Kidney tubule cell (primary cell): ENCODE measurements at regions not wholly inside any gene's neighbourhood (a gene's known extent, or its start where the extent isn't known, plus 50 kb on each side); places are given as distances from the start of the nearest gene placed in this dataset.

Source experiments
- DNase-seq: peaks from one replicate; pipeline ENCODE4 v3.0.0-alpha.2; 2018; ENCODE audit warnings: low spot score

DNA sequence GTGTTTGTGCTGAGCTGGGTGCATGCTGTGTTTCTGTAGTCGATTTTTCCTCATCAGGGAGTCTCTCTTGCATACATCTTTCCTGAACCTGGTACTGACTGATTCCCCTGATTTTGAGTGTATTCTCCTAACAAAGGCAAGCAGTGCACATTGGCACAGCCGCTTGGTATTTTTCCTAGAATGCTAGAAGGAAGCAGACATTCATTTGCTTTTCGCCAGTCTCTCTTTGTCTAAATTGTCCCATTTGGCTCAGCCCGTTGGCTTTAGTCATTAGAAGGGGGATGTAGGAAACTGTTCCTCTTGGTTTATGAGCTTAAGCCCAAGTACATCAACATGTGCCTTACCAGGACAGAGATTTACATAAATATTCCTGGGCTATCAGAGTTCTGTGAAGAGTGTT is 266.1 kb upstream of the TMTC4 start:
- no peak for DNase-seq

DNA sequence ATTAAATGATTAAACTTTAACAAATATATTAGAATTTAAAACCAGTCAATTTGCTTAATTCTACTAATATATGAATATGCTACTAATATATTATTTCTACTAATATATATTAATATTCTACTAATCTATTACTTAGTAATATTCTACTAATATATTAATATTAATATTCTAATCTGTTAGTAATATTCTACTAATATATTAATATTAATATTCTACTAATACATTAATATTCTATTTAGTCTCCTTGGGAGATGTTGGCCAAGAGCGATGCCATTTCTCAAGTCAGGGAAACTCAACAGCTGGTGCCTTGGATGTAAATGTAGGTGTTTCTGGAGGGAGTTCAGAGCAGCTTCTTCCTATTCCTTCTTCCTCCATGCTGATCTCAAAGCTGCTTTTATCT is 259.2 kb upstream of the TMTC4 start:
- no peak for DNase-seq

DNA sequence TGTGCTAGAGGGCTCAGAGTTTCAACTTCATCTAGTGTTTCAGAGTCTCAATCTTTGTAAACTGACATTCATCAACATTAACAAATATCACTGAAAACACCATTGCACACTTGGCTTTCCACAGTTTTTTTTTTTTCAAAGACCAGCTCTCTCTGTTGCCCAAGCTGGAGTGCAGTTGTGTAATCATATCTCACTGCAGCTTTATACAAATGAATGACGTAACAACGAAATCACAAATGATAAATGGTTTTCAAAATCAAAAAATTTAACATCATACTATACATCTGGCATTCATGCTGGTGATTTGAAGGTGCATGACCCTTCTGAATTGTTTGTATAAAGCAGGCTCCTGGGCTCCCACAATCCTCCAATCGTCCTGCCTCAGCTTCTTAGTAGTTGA is 248.0 kb upstream of the TMTC4 start:
- DNase-seq: no peak

DNA sequence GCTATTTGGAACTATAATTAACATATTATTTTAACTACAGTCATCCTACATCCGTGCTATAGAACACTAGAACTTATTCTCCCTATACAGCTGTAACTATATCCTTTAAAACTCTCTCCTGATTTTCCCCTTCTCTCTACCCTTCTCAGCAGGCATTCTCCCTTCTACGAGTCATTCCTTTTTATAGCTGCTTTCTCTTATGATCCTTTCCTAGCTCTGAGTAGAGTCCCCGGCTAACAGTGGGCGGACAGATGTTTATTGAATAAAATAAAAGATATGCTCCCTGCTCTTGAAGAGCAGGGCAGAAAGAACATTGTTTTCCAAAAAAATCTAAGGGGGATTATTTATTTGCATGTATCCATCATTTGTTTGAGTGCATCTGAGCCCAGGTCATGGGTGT is 246.5 kb upstream of the TMTC4 start:
- no peak for DNase-seq

GRCh38 chr13:100917011-100917410 is 242.4 kb upstream of the TMTC4 start:
- DNase-seq: no peak

DNA sequence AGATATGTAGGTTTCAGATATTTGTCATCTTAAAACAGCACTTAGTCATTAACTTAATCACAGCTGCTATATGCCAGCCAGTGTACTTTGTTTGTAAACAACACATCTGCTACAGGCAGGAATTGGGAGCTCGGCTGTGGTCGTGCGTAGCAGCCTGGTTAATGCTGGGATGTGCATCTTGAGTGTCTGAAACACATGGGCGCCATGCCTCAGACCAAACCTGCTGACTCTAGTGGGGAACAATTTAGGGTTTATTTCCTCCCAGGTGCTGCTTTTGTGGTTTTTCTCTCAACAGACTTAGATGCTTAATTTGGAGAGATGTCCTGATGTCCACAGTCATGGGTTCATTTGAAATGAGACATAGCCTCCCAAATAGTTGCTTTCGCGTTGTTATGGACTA is 238.5 kb upstream of the TMTC4 start:
- no peak for DNase-seq

DNA sequence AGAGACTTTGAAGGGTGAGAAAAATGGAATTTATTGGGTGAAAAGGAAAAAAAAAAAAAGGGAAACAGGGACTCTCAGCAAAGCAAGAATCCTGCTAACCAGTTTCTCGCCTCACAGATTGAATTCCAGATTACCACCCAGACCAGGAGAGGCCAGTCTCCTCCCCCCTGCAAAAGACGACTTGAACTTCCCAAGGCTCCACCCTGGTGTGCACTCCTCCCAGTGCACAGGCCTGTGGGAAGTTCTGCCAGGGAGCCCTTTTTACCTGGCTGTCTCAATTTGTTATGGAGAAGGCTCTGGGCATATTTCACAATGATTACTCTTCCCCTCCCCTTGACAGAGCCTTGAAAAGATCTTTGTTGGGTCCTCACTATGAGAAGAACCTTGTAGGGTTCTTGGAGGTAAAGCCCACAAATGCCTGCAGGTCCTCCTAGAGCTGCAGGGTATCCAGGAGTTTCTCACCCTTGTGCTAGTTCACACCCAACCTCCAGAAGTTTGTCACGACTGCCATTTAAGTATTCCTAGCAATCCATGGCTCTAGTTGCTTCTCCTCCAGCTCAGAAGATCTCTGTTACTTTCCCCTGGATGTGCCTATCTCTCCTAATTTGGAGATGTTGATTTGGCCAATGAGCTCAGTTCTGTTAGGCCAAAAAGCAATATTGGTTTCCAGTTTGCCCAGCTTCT is 229.8 kb upstream of the TMTC4 start:
- no peak for DNase-seq

DNA sequence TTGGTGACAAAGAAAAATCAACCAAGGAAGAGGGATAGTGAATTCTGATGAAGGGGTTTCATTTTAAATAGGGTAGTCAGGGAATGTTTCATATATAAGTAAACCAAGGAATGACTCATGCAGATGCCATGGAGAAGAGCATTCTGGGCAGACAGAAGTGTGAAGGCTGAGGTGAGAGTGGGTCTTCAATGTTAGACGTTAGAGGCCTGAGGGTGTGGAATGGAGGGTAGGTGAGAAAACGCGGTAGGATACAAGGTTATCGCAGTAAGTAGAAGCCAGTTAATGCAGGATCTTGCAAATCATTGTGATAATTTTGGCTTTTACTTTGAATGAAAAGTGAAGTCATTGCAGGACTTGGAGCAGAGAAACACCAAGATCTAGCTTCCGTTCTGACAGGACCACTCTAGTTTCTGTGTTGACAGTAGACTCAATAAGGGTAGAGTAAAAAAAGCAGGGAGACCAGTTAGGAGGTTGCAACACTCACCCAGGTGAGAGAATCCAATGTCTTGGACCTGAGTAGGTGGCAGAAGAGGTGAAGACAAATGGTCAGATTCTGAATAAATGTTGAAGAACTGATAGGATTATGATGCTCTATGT is 225.2 kb upstream of the TMTC4 start:
- no peak for DNase-seq

GRCh38 chr13:100898431-100898830 is 223.8 kb upstream of the TMTC4 start:
- DNase-seq: no peak

GRCh38 chr13:100895651-100896050 is 221.1 kb upstream of the TMTC4 start:
- DNase-seq: no peak

GRCh38 chr13:100892981-100893380 is 218.4 kb upstream of the TMTC4 start:
- DNase-seq: no peak

DNA sequence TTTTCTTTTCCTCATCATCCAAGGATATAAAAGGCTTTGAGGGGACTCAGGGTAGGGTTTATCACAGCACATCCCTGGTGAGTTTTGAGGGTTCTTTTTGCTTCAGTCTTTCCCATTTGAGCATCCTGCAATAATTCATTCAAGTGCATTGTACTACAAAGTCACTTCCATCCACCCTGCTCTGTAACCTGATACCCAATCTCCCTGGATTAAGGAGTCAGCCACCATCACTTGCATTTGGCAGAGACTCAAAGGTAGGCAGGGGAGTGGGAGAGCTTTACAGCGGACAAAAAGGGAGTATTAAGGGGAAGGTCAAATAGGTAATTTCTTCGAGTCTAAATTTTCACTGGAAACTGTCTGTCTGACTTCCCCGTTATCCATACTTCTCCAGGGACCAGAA is 216.1 kb upstream of the TMTC4 start:
- DNase-seq: no peak

GRCh38 chr13:100887729-100888151 is 213.1 kb upstream of the TMTC4 start:
- DNase-seq: peak; percentile 72

DNA sequence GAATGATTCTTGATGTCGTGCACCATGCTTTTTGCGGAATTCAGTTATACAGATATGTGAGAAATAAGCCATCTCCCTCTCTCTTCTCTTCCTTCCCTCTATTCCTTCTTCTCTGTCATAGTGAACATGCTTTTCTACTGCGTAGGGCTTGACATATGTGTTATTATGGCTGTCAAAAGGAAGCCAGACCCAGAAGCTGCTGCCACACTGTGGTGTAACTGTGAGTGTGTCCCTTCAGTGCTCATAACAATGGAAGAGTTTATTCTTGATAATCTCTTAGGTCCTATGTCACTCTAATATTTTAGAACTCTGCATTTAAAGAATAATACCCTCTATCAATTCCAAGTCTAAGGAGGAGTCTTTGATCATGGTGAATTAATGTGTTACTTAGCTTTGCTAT is 208.9 kb upstream of the TMTC4 start:
- no peak for DNase-seq

GRCh38 chr13:100881291-100881864 is 206.8 kb upstream of the TMTC4 start:
- DNase-seq: no peak

DNA sequence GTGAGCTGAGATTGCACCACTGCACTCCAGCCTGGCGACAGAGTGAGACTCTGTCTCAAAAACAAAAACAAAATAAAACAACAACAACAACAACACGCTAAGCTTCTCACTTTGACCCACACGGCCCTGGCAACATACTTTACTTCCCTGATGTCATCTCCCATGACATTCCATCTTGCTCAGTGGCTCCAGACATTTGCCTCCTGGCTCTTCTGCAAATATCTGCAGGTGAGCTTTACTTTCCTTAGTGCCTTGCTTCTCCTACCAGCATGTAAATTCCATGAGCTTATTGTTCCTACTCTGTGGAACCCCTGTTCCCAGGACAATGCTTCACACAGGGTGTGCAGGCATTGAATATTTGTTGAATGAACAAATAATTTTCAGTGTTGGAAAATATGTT is 205.6 kb upstream of the TMTC4 start:
- DNase-seq: no peak

GRCh38 chr13:100879255-100879654 is 204.7 kb upstream of the TMTC4 start:
- no peak for DNase-seq

DNA sequence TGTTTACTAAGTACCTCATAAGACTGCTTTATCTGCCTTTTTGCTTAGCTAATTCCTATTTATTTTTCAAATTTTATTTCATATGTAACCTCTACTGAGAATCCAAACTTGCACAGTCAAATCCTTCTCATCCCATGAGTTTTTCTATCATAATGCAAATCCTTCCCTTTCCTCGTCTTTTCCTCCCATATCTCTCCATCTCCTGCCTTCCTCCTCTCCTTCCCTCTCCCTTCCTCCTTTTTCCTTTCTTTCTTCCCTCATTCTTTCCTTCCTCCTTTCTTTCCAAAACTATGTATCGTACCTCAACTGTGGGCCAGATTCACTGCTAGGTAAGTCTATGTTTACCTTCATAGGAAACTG is 201.4 kb upstream of the TMTC4 start:
- DNase-seq: no peak

DNA sequence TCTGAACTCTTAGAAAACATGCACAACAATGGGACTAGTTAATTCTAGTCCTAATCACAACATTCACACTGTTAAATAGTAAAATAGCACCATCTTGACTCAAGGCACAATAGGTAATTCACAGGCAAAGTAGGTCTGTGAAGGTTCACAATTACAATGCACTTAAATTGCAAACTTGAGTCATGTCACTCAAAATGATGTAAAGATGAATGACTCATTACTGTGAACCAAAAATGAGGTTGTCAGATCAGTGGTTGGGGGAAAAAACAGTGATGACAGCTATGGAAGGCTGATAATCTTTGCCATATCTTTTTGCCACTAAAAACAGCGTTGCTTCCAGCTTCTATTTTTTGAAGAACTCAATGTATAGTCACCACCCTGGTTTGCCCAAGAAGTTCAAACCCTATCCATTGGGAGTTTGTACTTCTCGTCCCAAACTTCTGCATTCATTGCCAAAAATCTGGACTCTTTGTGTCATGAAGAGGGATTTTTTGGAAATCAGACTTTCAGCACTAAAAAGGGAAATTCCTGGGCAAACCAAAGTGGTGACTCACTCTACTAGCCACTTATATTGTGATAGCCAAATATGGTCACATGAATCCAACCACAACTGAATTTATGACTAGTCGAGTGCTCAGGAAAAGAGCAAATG is 200.9 kb upstream of the TMTC4 start:
- DNase-seq: peak; percentile 78

DNA sequence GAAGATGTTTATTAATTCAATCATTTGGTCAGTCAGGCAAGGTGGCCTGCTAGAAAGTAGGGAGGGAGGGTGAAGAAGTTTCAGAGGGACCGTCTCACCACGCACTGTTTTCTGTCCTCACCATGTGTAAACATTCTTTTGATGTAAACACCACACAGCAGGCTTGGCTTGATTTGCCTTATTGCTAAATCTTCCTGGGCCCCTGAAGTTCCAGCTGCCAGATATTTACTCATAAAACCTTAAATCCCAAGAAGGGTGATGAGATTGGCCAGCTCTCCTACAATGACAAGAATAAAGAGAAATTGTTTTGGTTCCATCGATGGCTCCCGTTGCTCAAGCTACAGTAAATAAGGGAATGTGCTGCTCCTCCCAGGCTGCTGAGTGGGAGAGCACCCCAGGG is 198.2 kb upstream of the TMTC4 start:
- no peak for DNase-seq

DNA sequence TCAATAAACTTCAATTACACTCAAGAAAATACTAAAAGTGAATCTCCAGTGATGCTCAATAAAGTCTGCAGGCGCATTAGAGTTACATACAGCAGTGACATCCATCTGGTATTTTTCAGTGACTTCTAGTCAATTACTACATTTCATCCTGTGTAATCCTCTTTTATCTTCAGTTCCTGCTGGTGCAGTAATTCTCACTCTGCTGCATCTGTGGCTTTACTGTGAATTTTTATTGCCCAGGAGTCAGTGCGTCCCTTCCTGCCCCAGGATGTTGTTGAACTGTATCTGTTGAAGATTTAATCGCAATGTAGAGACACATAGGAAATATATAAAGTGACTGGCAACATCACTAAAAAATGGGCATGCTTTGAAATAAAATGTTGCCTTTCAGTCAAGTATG is 196.3 kb upstream of the TMTC4 start:
- no peak for DNase-seq

DNA sequence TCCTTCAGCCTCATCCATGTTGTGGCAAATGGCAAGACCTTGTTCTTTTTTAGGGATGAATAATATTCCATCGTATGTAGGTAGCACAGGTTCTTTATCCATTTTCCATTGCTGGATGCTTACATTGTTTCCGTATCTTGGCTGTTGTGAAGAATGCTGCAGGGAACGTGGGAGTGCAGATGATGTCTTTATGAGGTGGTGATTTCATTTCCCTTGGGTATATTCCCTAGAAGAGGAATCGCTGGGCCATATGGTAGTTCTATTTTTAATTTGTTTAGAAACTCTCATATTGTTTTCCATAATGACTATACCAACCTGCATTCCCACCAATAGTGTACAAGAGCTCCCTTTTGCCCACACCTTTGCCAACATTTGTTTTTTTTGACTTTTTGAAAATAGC is 186.3 kb upstream of the TMTC4 start:
- DNase-seq: no peak

DNA sequence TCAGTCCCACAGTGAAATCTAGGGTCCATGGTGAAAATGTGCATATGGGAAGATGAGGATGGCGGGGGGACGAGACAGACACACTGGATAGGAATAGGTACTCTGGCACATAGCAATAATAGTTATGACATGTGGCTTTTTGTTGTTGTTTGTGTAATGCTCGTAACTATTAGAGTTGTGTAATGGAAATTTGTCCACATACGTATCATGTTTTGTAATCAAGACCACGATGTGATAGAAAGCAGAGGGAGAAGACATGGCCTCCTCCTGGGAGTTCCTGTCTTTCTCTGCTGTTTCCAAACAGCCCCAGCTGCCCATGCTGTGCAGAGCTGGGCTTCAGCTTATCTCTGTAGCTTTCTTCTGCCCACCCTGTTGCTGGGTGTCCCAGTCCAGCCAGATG is 185.3 kb upstream of the TMTC4 start:
- no peak for DNase-seq

DNA sequence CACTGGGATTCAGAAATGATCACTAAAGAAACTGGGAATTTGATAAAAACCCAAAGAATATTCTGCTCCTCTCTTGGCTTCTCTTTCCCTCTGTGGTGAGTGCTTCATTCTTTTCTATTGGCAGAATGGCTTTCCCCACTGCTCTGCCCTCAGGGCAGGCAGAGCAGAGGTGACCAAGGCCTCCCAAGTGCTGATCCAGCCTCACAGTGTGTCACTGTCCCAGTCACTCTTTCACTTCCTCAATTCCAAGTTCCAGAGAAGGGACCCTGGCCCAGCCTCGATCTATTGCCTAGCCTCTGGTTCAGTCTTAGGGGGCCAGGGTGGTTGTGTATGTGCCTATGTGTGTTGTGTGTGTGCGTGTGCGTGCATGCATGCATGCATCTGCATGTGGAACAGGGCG is 180.6 kb upstream of the TMTC4 start:
- DNase-seq: no peak
